Panc1 (cell line): ENCODE measurements at regions not wholly inside any gene's neighbourhood (a gene's known extent, or its start where the extent isn't known, plus 50 kb on each side); places are given as distances from the start of the nearest gene placed in this dataset.

Experiments
- ATAC-seq: fragments of 200-7000 bp; cut with Tn5 transposase; 2 replicates; pipeline ENCODE4 v1.9.1; 2020; ENCODE audit warnings: mild to moderate bottlenecking, moderate library complexity
- BruUV-seq: library from RNA; stranded (reverse); fragments of 400-500 nt; replicated peaks from 2 replicates; lab custom pipeline; 2021; lab: Mats Ljungman, UMichigan
- CTCF ChIA-PET: fragments of 300-600 bp; sonication (Branson Sonifier 250); formaldehyde crosslinking; loops from one replicate; lab custom pipeline; 2022; ENCODE audit warnings: antibody characterized with exemption; lab: Charles Lee
- POLR2A ChIA-PET: fragments of 300-600 bp; sonication (Branson Sonifier 250); formaldehyde crosslinking; loops from one replicate; lab custom pipeline; 2022; ENCODE audit warnings: antibody characterized with exemption; lab: Charles Lee
- DNase-seq: peaks from one replicate; pipeline ENCODE4 v3.0.0-alpha.2; 2010; ENCODE audit warnings: low read depth, low spot score
- H3K27ac ChIP-seq: 2 replicates; pipeline ENCODE4 v1.5.1; 2011; ENCODE audit warnings: mild to moderate bottlenecking, low read length, inconsistent platforms
- H3K27me3 ChIP-seq: fragments of 200-500 bp; sonication (Bioruptor generic); 2 replicates; pipeline ENCODE4 v1.6.0; 2014; ENCODE audit warnings: low read length, inconsistent platforms; ENCODE audit not compliant: control insufficient read depth, insufficient read depth
- H3K36me3 ChIP-seq: fragments of 200-500 bp; sonication (Bioruptor generic); 2 replicates; pipeline ENCODE4 v1.5.1; 2014; ENCODE audit warnings: inconsistent platforms, mild to moderate bottlenecking, low read length, moderate library complexity; ENCODE audit not compliant: control insufficient read depth, insufficient read depth
- H3K4me1 ChIP-seq: 2 replicates; pipeline ENCODE4 v1.5.1; 2011; ENCODE audit warnings: inconsistent platforms, mild to moderate bottlenecking, low read length, moderate library complexity; ENCODE audit not compliant: control insufficient read depth, insufficient read depth
- H3K4me3 ChIP-seq, 2 experiments: 2 replicates each; pipeline ENCODE4 v1.5.1; 2011 to 2012; ENCODE audit warnings: low read depth in 2 of 2, low read length in 2 of 2, mild to moderate bottlenecking in 2 of 2, inconsistent platforms in 1 of 2, moderate library complexity in 1 of 2
- H3K9me3 ChIP-seq: fragments of 200-500 bp; sonication (Bioruptor generic); 2 replicates; pipeline ENCODE4 v1.5.1; 2014; ENCODE audit warnings: low read depth, mild to moderate bottlenecking, inconsistent platforms, low read length, moderate library complexity; ENCODE audit not compliant: control insufficient read depth, insufficient read depth
- POLR2AphosphoS5 ChIP-seq: IDR thresholded peaks from 2 replicates; pipeline ENCODE4 v1.6.1; 2012; ENCODE audit warnings: mild to moderate bottlenecking, low read depth, low read length, moderate library complexity
- SIN3A ChIP-seq: IDR thresholded peaks from 2 replicates; pipeline ENCODE4 v1.6.1; 2012; ENCODE audit warnings: low read depth, mild to moderate bottlenecking, low read length, moderate library complexity, borderline replicate concordance; ENCODE audit not compliant: insufficient read depth
- TCF7L2 ChIP-seq: IDR thresholded peaks from 2 replicates; pipeline ENCODE4 v1.6.1; 2011; ENCODE audit warnings: mild to moderate bottlenecking, low read depth, low read length, inconsistent platforms
- in situ Hi-C: cut with HindIII; loops from 2 replicates; pipeline ENCODE4 v1.10.0; 2016; ENCODE audit warnings: low sequenced_read_pairs, low pct_unique_long_range_greater_than_20kb
- intact Hi-C: fragments of 100-400 bp; cut with micrococcal nuclease; formaldehyde crosslinking; loops from one replicate; pipeline ENCODE4 v1.10.0; 2022; ENCODE audit not compliant: unreplicated experiment
- TF ChIP-seq, protein P1 (sequence below), 2 experiments: IDR thresholded peaks; 2 replicates each; pipeline ENCODE4 v1.6.1; 2011 to 2012; ENCODE audit warnings: low read depth in 2 of 2, control low read depth in 1 of 2, low read length in 1 of 2, mild to moderate bottlenecking in 1 of 2, moderate library complexity in 1 of 2; ENCODE audit not compliant: insufficient read depth in 1 of 2
- TF ChIP-seq, protein P2 (sequence below): fragments of 450-650 bp; IDR thresholded peaks from 2 replicates; pipeline ENCODE4 v1.5.1; 2017; ENCODE audit warnings: mild to moderate bottlenecking

DNA sequence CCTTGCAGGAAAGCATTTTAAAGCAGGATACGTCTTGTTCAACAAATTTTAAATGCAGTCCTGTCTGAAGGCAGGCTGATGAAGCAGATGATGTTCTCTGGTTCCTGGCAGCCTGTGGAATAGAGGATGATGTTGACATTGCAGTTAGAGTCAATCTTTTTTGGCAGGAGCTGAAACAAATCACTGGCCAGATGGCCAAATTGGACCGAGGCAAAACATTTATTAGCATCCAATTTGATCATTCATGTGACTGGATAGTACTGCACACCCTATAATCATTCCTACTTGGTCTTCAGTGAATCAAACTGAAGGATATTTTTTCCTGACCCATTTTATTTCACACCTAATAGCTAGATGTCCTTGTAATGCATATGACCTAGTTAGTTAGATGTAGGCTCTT, 172.2 kb upstream of the SLC10A2 start:
- ChIA-PET POLR2A (no interaction called here), CTCF (no interaction called here)
- Histone ChIP-seq H3K36me3 (no peaks in the 10 kb centered on the region), H3K4me1 (no peaks in the 10 kb centered on the region), H3K4me3 (no peak overlapping the region), H3K9me3 (no peaks in the 10 kb centered on the region), H3K27me3 (no peaks in the 10 kb centered on the region), H3K27ac (no peak overlapping the region)
- BruUV-seq = no TSS peak
- in situ Hi-C loops = no loop called here
- DNase-seq = no peak
- no peak for ATAC-seq
- TF ChIP-seq POLR2AphosphoS5 (no peak), SIN3A (no peak), TCF7L2 (no peak)
- TF ChIP-seq, protein P1, sequence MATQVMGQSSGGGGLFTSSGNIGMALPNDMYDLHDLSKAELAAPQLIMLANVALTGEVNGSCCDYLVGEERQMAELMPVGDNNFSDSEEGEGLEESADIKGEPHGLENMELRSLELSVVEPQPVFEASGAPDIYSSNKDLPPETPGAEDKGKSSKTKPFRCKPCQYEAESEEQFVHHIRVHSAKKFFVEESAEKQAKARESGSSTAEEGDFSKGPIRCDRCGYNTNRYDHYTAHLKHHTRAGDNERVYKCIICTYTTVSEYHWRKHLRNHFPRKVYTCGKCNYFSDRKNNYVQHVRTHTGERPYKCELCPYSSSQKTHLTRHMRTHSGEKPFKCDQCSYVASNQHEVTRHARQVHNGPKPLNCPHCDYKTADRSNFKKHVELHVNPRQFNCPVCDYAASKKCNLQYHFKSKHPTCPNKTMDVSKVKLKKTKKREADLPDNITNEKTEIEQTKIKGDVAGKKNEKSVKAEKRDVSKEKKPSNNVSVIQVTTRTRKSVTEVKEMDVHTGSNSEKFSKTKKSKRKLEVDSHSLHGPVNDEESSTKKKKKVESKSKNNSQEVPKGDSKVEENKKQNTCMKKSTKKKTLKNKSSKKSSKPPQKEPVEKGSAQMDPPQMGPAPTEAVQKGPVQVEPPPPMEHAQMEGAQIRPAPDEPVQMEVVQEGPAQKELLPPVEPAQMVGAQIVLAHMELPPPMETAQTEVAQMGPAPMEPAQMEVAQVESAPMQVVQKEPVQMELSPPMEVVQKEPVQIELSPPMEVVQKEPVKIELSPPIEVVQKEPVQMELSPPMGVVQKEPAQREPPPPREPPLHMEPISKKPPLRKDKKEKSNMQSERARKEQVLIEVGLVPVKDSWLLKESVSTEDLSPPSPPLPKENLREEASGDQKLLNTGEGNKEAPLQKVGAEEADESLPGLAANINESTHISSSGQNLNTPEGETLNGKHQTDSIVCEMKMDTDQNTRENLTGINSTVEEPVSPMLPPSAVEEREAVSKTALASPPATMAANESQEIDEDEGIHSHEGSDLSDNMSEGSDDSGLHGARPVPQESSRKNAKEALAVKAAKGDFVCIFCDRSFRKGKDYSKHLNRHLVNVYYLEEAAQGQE (IDR thresholded peaks at IDR 0.05; ENCODE audit: insufficient read depth in 1 of 2, low read depth in 2 of 2, low read length in 1 of 2) = no peak
- TF ChIP-seq, protein P2, sequence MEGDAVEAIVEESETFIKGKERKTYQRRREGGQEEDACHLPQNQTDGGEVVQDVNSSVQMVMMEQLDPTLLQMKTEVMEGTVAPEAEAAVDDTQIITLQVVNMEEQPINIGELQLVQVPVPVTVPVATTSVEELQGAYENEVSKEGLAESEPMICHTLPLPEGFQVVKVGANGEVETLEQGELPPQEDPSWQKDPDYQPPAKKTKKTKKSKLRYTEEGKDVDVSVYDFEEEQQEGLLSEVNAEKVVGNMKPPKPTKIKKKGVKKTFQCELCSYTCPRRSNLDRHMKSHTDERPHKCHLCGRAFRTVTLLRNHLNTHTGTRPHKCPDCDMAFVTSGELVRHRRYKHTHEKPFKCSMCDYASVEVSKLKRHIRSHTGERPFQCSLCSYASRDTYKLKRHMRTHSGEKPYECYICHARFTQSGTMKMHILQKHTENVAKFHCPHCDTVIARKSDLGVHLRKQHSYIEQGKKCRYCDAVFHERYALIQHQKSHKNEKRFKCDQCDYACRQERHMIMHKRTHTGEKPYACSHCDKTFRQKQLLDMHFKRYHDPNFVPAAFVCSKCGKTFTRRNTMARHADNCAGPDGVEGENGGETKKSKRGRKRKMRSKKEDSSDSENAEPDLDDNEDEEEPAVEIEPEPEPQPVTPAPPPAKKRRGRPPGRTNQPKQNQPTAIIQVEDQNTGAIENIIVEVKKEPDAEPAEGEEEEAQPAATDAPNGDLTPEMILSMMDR = no peak
- intact Hi-C loops = no loop called here

DNA sequence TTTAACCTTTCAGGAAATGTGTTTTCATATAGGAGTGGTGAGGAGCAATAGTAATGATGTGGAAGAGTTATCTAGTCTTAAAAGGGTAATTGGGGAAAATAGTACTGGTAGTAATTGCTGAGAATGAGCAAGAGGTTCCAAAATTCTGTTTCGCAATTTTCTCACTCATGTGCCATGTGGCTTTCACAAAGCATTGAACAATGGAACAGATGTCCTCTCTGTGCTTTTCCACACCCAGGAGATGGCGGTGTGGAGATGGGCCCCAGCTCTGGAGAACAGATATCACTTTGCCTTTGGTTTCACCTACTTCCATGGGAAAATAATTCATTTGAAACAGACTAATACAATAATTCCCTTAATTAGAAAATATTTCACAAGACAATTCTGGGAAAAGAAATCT, 170.0 kb upstream of the SLC10A2 start:
- H3K4me3 ChIP-seq = no peak overlapping the region
- no peaks in the 10 kb centered on the region for H3K4me1 ChIP-seq
- TF ChIP-seq SIN3A = no peak
- TF ChIP-seq, protein P2 = no peak
- TF ChIP-seq, protein P1 (IDR thresholded peaks at IDR 0.05; ENCODE audit: insufficient read depth in 1 of 2, low read depth in 2 of 2, low read length in 1 of 2) = no peak
- TF ChIP-seq TCF7L2 = no peak
- TF ChIP-seq POLR2AphosphoS5 = no peak
- no peaks in the 10 kb centered on the region for H3K9me3 ChIP-seq
- no peak for ATAC-seq
- ChIA-PET POLR2A (no interaction called here), CTCF (no interaction called here)
- BruUV-seq = no TSS peak
- intact Hi-C loops = no loop called here
- DNase-seq = no peak
- H3K27ac ChIP-seq = no peak overlapping the region
- in situ Hi-C loops = no loop called here
- H3K36me3 ChIP-seq = no peaks in the 10 kb centered on the region
- H3K27me3 ChIP-seq = no peaks in the 10 kb centered on the region
